C4-2B (cell line): ENCODE measurements at regions not wholly inside any gene's neighbourhood (a gene's known extent, or its start where the extent isn't known, plus 50 kb on each side); places are given as distances from the start of the nearest gene placed in this dataset.

ENCODE experiments used
- H3K27ac ChIP-seq: fragments of 450-650 bp; 2 replicates; pipeline ENCODE4 v1.5.1; 2017
- CTCF ChIP-seq: fragments of 450-650 bp; conservative IDR thresholded peaks from 2 replicates; pipeline ENCODE4 v1.5.1; 2017; ENCODE audit warnings: mild to moderate bottlenecking
- ZFX ChIP-seq: fragments of 450-650 bp; IDR thresholded peaks from 2 replicates; pipeline ENCODE4 v1.6.1; 2017

- H3K27ac ChIP-seq, result no peak overlapping the region
- no peak for TF ChIP-seq ZFX
- TF ChIP-seq CTCF, result no peak
Observed at GRCh38 chr10:64067859-64068258, 546.7 kb downstream of the REEP3 start.

- TF ChIP-seq CTCF (no peak), ZFX (no peak)
- H3K27ac ChIP-seq, result no peak overlapping the region
Observed at GRCh38 chr10:64070241-64070640, 549.0 kb downstream of the REEP3 start.

GRCh38 chr10:64071218-64071617 lies 550.0 kb downstream of the REEP3 start:
- H3K27ac ChIP-seq, result no peak overlapping the region
- no peak for TF ChIP-seq ZFX
- no peak for TF ChIP-seq CTCF

DNA sequence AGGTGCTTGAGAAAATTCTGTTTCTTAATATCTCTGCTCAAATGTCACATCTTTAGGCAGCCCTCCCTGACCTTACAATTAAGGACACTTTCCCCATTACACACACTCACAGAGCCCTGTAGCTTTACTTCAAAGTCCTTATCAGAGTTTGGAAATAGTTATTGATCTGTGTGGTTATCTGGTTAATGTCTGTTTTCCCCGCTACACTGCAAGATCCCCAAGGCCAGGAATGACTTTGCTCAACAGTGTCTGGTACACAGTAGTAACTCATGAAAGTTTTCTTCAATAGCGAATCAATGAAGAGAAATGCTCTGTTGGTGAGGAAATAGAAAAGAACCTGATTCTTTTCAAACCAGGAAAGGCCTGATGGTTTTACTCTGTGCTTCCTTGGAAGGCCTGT lies 554.4 kb downstream of the REEP3 start:
- no peak overlapping the region for H3K27ac ChIP-seq
- no peak for TF ChIP-seq ZFX
- no peak for TF ChIP-seq CTCF

DNA sequence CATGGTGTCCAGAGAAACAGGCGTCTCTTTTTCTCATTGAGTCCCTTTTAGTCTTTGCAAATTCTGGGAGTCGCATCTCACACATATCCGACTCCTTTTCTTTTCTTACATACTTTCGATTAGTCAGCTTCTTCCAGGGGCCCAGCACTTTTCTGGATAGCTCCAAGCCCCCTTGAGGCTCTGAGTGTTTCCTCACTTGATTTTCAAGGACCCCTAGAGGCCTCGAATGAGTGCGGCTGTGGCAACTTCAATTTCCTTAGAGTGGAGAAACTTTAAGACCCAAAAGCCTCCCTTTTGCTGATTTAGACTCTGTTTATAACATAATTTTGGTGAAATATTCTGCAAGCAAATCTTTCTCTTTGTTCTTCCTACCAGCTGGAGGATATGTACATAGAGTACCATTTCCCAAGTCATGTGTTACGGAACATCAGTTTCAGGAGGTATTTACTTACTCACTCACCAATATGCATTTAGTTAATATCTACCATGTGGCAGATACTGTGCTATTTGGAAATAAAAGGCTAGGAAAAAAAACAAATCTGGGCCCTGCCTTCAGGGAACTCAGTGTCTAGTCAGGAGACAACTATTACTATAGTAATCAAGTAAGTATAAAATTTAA lies 555.2 kb downstream of the REEP3 start:
- TF ChIP-seq ZFX (no peak), CTCF (no peak)
- H3K27ac ChIP-seq, result no peak overlapping the region

- TF ChIP-seq ZFX, result no peak
- TF ChIP-seq CTCF, result no peak
- H3K27ac ChIP-seq, result no peak overlapping the region
Observed at GRCh38 chr10:64079341-64079740, 558.1 kb downstream of the REEP3 start.

- no peak overlapping the region for H3K27ac ChIP-seq
- TF ChIP-seq ZFX, result no peak
- TF ChIP-seq CTCF, result no peak
Observed at GRCh38 chr10:64080071-64080470, 558.9 kb downstream of the REEP3 start.
